Upper lobe of right lung (tissue), 1 donor: ENCODE measurements at regions not wholly inside any gene's neighbourhood (a gene's known extent, or its start where the extent isn't known, plus 50 kb on each side); places are given as distances from the start of the nearest gene placed in this dataset.

Experiments
- ATAC-seq: fragments of 200-7000 bp; cut with Tn5 transposase; one replicate; pipeline ENCODE4 v1.9.1; 2020; ENCODE audit warnings: mild to moderate bottlenecking, moderate library complexity
- DNase-seq: peaks from one replicate; pipeline ENCODE4 v3.0.0-alpha.2; 2020
- H3K27ac ChIP-seq: fragments of 200-600 bp; one replicate; pipeline ENCODE4 v1.8.0; 2022
- H3K27me3 ChIP-seq: fragments of 200-600 bp; one replicate; pipeline ENCODE4 v1.8.0; 2022; ENCODE audit warnings: mild to moderate bottlenecking
- H3K36me3 ChIP-seq: fragments of 200-600 bp; one replicate; pipeline ENCODE4 v1.8.0; 2022
- H3K4me1 ChIP-seq: fragments of 200-600 bp; one replicate; pipeline ENCODE4 v1.8.0; 2022
- H3K4me3 ChIP-seq: fragments of 200-600 bp; one replicate; pipeline ENCODE4 v1.8.0; 2022; ENCODE audit warnings: mild to moderate bottlenecking
- H3K9me3 ChIP-seq: fragments of 200-600 bp; one replicate; pipeline ENCODE4 v1.8.0; 2022
- intact Hi-C: fragments of 100-400 bp; cut with DNase I; formaldehyde crosslinking; loops from one replicate; pipeline ENCODE4 v1.11.0; 2022
- TF ChIP-seq, protein P1 (sequence below): fragments of 200-600 bp; IDR thresholded peaks from one replicate; pipeline ENCODE4 v1.8.0; 2022; ENCODE audit warnings: antibody characterized with exemption
- donor health status: DM: no; HTN: yes; CAD: no; lungs with severe emphysema.

- H3K36me3 ChIP-seq: no peaks in the 10 kb centered on the region
- intact Hi-C loops: no loop called here
- no peak overlapping the region for H3K4me3 ChIP-seq
- DNase-seq (no peak), ATAC-seq (no peak)
- H3K4me1 ChIP-seq: no peaks in the 10 kb centered on the region
- H3K27me3 ChIP-seq: no peaks in the 10 kb centered on the region
- TF ChIP-seq, protein P1, sequence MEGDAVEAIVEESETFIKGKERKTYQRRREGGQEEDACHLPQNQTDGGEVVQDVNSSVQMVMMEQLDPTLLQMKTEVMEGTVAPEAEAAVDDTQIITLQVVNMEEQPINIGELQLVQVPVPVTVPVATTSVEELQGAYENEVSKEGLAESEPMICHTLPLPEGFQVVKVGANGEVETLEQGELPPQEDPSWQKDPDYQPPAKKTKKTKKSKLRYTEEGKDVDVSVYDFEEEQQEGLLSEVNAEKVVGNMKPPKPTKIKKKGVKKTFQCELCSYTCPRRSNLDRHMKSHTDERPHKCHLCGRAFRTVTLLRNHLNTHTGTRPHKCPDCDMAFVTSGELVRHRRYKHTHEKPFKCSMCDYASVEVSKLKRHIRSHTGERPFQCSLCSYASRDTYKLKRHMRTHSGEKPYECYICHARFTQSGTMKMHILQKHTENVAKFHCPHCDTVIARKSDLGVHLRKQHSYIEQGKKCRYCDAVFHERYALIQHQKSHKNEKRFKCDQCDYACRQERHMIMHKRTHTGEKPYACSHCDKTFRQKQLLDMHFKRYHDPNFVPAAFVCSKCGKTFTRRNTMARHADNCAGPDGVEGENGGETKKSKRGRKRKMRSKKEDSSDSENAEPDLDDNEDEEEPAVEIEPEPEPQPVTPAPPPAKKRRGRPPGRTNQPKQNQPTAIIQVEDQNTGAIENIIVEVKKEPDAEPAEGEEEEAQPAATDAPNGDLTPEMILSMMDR: no peak
- no peak overlapping the region for H3K27ac ChIP-seq
- H3K9me3 ChIP-seq: no peaks in the 10 kb centered on the region
Observed at GRCh38 chr6:82085701-82086100, 161.8 kb downstream of the IBTK start.

DNA sequence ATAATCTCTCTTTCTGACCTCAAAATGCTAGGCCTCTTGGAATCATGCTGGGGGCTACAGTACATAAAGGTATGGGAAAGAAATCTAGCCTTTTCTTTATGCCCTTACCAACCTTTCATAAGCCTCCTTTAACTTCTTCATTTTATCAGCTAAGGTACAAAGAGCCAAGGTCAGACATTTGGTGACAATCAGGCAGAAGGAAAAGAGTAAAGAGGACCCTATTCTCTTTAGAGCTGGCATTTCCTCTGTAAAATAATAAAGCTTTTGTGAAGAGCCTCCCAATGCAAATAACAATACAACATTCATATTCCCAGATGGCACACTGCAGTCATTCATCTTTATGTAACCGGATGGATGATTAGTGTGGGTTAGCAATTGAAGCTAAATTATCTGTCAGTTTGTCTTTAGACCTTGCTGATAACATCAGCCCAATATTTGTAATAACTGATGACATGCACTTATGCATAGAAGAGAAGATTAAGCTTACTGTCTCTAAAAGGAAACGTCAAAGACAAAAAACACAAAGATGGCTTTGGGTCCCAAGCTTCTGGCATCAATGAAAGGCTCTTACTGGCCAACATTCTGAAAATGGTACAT lies 163.1 kb downstream of the IBTK start:
- no peak for DNase-seq
- TF ChIP-seq, protein P1: no peak
- no peak for ATAC-seq
- H3K4me3 ChIP-seq: no peak overlapping the region
- intact Hi-C loops: no loop called here
- no peaks in the 10 kb centered on the region for H3K9me3 ChIP-seq
- no peak overlapping the region for H3K27ac ChIP-seq
- no peaks in the 10 kb centered on the region for H3K27me3 ChIP-seq
- no peaks in the 10 kb centered on the region for H3K4me1 ChIP-seq
- H3K36me3 ChIP-seq: no peaks in the 10 kb centered on the region

GRCh38 chr6:82083646-82084045 lies 163.9 kb downstream of the IBTK start:
- DNase-seq (no peak), ATAC-seq (no peak)
- H3K4me1 ChIP-seq: no peaks in the 10 kb centered on the region
- no peak overlapping the region for H3K27ac ChIP-seq
- intact Hi-C loops: no loop called here
- TF ChIP-seq, protein P1: no peak
- no peaks in the 10 kb centered on the region for H3K27me3 ChIP-seq
- H3K9me3 ChIP-seq: no peaks in the 10 kb centered on the region
- no peaks in the 10 kb centered on the region for H3K36me3 ChIP-seq
- no peak overlapping the region for H3K4me3 ChIP-seq

DNA sequence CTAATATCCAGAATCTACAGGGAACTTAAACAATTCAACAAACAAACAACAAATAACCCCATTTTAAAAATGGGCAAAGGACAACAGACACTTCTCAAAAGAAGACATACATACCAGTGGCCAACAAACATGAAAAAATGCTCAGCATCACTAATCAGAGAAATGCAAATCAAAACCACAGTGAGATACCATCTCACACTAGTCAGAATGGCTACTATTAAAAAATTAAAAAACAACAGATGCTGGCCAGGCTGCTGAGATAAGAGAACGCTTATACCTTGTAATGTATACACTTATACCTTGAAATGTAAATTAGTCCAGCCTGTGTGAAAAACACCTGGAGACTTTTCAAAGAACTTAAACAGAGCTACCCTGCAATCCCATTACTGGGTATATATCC lies 166.8 kb downstream of the IBTK start:
- ATAC-seq (no peak), DNase-seq (no peak)
- H3K36me3 ChIP-seq: no peaks in the 10 kb centered on the region
- no peaks in the 10 kb centered on the region for H3K27me3 ChIP-seq
- H3K9me3 ChIP-seq: no peaks in the 10 kb centered on the region
- TF ChIP-seq, protein P1: no peak
- intact Hi-C loops: no loop called here
- H3K27ac ChIP-seq: no peak overlapping the region
- no peak overlapping the region for H3K4me3 ChIP-seq
- no peaks in the 10 kb centered on the region for H3K4me1 ChIP-seq

DNA sequence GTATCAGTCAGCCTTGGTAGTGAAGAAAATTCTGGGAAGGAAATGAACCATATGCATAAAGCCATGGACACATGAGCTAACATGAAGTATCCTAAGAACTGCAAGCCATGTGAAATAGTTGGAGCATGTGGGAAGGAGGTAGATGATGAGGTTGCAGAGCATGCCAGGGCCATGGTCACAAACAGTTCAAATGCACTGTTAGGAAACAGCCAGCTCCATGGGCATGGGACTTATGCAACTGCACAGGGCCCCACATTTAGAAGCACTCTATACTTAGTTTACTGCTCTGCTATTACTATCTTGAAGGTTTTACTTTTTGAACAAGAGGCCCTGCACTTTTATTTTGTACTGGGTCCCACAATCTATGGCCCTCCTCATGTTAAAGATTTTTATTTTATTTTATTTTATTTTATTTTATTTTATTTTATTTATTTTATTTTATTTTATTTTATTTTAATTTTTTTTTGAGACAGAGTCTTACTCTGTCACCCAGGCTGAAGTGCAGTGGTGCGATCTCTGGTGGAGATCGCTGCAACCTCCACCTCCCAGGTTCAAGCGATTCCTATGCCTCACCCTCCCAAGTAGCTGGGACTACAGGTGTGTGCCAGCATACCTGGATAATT lies 169.1 kb downstream of the IBTK start:
- H3K36me3 ChIP-seq: no peaks in the 10 kb centered on the region
- DNase-seq: no peak
- ATAC-seq: no peak
- no peaks in the 10 kb centered on the region for H3K4me1 ChIP-seq
- H3K27me3 ChIP-seq: no peaks in the 10 kb centered on the region
- intact Hi-C loops: no loop called here
- H3K9me3 ChIP-seq: no peaks in the 10 kb centered on the region
- TF ChIP-seq, protein P1: no peak
- H3K4me3 ChIP-seq: no peak overlapping the region
- no peak overlapping the region for H3K27ac ChIP-seq
